ENCODE measurements at regions not wholly inside any gene's neighbourhood (a gene's known extent, or its start where the extent isn't known, plus 50 kb on each side); places are given as distances from the start of the nearest gene placed in this dataset.

DNA sequence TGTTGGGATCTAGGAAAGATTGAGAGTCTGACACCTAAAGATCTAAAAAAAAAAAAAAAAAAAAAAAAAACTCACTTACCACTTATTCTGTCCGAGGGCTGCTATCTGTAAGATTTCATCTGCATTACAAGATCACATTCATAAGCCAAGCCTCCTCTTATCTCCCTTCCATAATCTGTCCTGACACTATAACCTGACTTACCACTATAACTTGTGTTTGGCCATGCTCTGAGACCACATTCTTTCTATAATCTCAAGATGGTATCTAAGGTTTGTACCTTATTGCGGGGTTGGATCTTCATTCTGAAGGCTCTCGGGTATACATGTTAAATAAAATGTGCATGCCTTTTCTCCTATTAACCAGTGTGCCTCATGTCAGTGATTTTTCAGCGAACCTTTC, 144.4 kb downstream of the MAGEB17 start:
- Histone ChIP-seq H3K27me3 (no peaks in the 10 kb centered on the region), H3K4me3 (no peak overlapping the region), H3K4me1 (no peaks in the 10 kb centered on the region), H3K36me3 (no peaks in the 10 kb centered on the region), H3K9me3 (peaks cover 0 to 3% (median 0%) of the 10 kb centered on the region in 4 donors), H3K27ac (no peak overlapping the region)
- TF ChIP-seq POLR2AphosphoS5 (IDR thresholded peaks at IDR 0.05) (no peak), EP300 (IDR thresholded peaks at IDR 0.05) (no peak), POLR2A (IDR thresholded peaks at IDR 0.05) (no peak)
- TF ChIP-seq, protein P1, sequence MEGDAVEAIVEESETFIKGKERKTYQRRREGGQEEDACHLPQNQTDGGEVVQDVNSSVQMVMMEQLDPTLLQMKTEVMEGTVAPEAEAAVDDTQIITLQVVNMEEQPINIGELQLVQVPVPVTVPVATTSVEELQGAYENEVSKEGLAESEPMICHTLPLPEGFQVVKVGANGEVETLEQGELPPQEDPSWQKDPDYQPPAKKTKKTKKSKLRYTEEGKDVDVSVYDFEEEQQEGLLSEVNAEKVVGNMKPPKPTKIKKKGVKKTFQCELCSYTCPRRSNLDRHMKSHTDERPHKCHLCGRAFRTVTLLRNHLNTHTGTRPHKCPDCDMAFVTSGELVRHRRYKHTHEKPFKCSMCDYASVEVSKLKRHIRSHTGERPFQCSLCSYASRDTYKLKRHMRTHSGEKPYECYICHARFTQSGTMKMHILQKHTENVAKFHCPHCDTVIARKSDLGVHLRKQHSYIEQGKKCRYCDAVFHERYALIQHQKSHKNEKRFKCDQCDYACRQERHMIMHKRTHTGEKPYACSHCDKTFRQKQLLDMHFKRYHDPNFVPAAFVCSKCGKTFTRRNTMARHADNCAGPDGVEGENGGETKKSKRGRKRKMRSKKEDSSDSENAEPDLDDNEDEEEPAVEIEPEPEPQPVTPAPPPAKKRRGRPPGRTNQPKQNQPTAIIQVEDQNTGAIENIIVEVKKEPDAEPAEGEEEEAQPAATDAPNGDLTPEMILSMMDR (IDR thresholded peaks at IDR 0.05), result no peak
- 78 to 84% methylated on average over 4 of the region's 4 CpGs for WGBS, 2 donors
- ATAC-seq (ENCODE audit: low FRiP score in 2 of 2), result no peak
- no peak for DNase-seq

- H3K27ac ChIP-seq, result no peak overlapping the region
- DNase-seq (no peak), ATAC-seq (ENCODE audit: low FRiP score in 2 of 2) (no peak)
- no peak for TF ChIP-seq POLR2AphosphoS5 (IDR thresholded peaks at IDR 0.05)
- TF ChIP-seq, protein P1 (IDR thresholded peaks at IDR 0.05), result no peak
- TF ChIP-seq EP300 (IDR thresholded peaks at IDR 0.05), result no peak
- TF ChIP-seq POLR2A (IDR thresholded peaks at IDR 0.05), result no peak
- no peaks in the 10 kb centered on the region for H3K4me1 ChIP-seq
- no peaks in the 10 kb centered on the region for H3K27me3 ChIP-seq
- no peak overlapping the region for H3K4me3 ChIP-seq
- no peaks in the 10 kb centered on the region for H3K36me3 ChIP-seq
- no peaks in the 10 kb centered on the region for H3K9me3 ChIP-seq
- WGBS, 2 donors, result 69 to 79% methylated on average over 13 of the region's 13 CpGs
Observed at GRCh38 chrX:16312761-16313623, 145.7 kb downstream of the MAGEB17 start.

DNA sequence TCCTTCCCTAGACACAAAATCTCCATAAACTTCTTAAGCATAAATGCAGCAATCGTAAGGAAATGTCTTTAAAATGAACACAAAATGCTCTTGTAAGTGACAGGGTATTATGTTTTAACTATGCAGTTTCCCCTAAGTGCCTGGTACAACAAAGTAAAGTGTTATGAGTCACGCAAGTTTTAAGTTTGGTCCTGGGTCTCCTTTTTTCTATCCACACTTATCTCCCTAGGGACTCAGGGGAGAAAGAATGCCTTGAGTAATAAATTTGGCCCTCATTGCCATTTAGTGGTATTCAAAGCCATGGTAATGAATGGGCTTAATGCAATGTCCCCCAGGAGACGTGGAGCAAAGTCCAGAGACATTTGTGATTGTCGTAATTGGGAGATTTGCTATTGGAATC, 149.1 kb downstream of the MAGEB17 start:
- H3K4me1 ChIP-seq, result no peaks in the 10 kb centered on the region
- no peak for ATAC-seq (ENCODE audit: low FRiP score in 2 of 2)

GRCh38 chrX:16319929-16320328, 152.6 kb downstream of the MAGEB17 start:
- H3K27me3 ChIP-seq, result no peaks in the 10 kb centered on the region
- H3K27ac ChIP-seq, result no peak overlapping the region
- ATAC-seq (ENCODE audit: low FRiP score in 2 of 2) (no peak), DNase-seq (no peak)
- no peaks in the 10 kb centered on the region for H3K36me3 ChIP-seq
- no peaks in the 10 kb centered on the region for H3K4me1 ChIP-seq
- no peak for TF ChIP-seq POLR2A (IDR thresholded peaks at IDR 0.05)
- TF ChIP-seq, protein P1 (IDR thresholded peaks at IDR 0.05), result no peak
- TF ChIP-seq POLR2AphosphoS5 (IDR thresholded peaks at IDR 0.05), result no peak
- no peak for TF ChIP-seq EP300 (IDR thresholded peaks at IDR 0.05)
- 79 to 92% methylated on average over 2 of the region's 2 CpGs for WGBS, 2 donors
- no peaks in the 10 kb centered on the region for H3K9me3 ChIP-seq
- H3K4me3 ChIP-seq, result no peak overlapping the region

More for the DNA sequence above, 149.1 kb downstream of the MAGEB17 start:
- Histone ChIP-seq H3K4me3 (no peak overlapping the region), H3K27ac (no peak overlapping the region), H3K36me3 (no peaks in the 10 kb centered on the region), H3K9me3 (no peaks in the 10 kb centered on the region), H3K27me3 (no peaks in the 10 kb centered on the region)
- 78 to 85% methylated on average over 2 to 4 of the region's 4 CpGs for WGBS, 2 donors
- TF ChIP-seq EP300 (IDR thresholded peaks at IDR 0.05), result no peak
- no peak for TF ChIP-seq POLR2AphosphoS5 (IDR thresholded peaks at IDR 0.05)
- TF ChIP-seq, protein P1 (IDR thresholded peaks at IDR 0.05), result no peak
- TF ChIP-seq POLR2A (IDR thresholded peaks at IDR 0.05), result no peak
- no peak for DNase-seq
